ENCODE measurements at regions not wholly inside any gene's neighbourhood (a gene's known extent, or its start where the extent isn't known, plus 50 kb on each side); places are given as distances from the start of the nearest gene placed in this dataset.

DNA sequence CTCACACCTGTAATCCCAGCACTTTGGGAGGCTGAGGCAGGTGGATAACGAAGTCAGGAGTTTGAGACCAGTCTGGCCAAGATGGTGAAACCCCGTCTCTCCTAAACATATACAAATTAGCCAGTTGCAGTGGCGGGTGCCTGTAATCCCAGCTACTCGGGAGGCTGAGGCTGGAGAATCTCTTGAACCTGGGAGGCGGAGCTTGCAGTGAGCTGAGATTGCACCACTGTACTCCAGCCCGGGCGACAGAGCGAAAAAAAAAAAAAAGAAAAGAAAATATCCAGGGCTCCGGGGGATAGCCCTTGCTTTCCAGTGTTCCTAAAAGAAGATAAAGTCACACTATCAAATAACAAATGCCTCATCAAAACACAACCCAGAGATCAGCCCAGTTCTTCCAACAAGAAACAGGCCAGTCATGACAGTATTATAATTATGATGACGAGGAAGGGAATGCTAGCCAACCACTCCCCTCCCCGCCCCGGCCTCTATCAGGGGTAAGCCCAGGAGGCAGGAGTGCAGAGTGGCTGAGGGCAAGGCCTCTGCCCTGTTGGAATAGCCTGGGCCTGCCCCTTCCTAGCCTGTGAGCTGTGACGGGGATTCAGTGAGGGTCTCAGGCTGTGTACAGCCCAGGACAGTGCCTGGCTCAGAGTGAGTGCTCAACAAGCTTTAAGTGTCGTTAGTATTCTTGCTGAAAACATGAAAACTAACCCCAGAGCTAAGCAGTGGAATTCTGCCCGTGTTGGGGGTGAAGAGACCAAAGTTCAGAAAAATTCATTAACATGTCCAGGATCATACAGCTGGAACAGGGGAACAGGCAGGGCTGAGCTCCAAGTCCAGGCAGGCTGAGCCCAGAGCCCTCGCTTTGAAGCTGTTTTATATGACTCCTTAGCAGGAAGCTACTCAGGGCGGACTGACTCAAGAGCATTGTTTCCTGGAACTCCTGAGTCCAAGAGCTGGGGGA is 54.3 kb downstream of the FAM241B start:
- Histone ChIP-seq H3K27me3 (no peaks in the 10 kb centered on the region), H3K4me3 (no peak overlapping the region), H3K9me3 (no peaks in the 10 kb centered on the region), H3K27ac (peak overlapping the region; percentile 94), H3K9ac (ENCODE audit: low read depth in 2 of 2, low read length in 2 of 2) (peak overlapping the region; percentile 13 to 85), H3K4me1 (no peaks in the 10 kb centered on the region), H3K36me3 (no peaks in the 10 kb centered on the region)
- TF ChIP-seq, protein P1, sequence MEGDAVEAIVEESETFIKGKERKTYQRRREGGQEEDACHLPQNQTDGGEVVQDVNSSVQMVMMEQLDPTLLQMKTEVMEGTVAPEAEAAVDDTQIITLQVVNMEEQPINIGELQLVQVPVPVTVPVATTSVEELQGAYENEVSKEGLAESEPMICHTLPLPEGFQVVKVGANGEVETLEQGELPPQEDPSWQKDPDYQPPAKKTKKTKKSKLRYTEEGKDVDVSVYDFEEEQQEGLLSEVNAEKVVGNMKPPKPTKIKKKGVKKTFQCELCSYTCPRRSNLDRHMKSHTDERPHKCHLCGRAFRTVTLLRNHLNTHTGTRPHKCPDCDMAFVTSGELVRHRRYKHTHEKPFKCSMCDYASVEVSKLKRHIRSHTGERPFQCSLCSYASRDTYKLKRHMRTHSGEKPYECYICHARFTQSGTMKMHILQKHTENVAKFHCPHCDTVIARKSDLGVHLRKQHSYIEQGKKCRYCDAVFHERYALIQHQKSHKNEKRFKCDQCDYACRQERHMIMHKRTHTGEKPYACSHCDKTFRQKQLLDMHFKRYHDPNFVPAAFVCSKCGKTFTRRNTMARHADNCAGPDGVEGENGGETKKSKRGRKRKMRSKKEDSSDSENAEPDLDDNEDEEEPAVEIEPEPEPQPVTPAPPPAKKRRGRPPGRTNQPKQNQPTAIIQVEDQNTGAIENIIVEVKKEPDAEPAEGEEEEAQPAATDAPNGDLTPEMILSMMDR (IDR thresholded peaks at IDR 0.05): no peak
- intact Hi-C loops (cut with DNase I): no loop called here
- peak; percentile 91 for DNase-seq

DNA sequence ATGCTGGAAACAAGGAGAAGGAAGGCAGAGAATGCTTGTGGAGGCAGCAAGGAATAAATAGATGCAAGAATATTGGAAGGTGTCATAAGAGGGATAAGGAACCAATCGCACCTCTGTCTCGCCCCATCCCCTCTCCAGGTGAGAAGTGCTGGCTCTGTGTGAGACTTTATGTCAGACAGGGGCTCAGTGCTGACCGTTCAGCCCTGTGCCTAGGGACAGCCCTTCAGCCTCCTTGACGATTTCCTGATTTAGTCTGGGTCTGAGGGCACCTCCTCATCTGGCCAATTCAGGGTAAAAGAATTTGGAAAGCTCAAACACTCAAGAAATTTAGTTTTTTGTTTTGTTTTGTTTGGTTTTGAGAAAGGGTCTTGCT is 54.9 kb downstream of the FAM241B start:
- Histone ChIP-seq H3K4me1 (no peaks in the 10 kb centered on the region), H3K9me3 (no peaks in the 10 kb centered on the region), H3K27me3 (no peaks in the 10 kb centered on the region), H3K9ac (ENCODE audit: low read depth in 2 of 2, low read length in 2 of 2) (peak overlapping the region; percentile 13 to 85), H3K27ac (peak overlapping the region; percentile 94), H3K4me3 (no peak overlapping the region), H3K36me3 (no peaks in the 10 kb centered on the region)
- intact Hi-C loops (cut with DNase I): no loop called here
- no peak for DNase-seq
- TF ChIP-seq, protein P1 (IDR thresholded peaks at IDR 0.05): no peak

DNA sequence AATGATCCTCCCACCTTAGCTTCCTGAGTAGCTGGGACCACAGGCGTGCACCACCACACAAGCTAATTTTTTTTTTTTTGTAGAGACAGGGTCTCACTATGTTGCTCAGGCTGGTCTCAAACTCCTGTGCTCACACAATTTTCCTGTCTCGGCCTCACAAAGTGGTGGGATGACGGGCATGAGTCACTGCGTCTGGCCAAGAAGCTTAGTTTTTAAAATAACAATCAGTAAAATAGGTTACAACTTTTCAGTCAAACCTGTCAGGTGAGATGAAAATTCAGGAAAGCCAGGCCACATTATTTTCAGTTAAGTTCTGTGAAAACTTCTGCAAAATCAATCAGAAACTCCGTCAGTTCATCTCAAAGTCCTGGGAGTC is 55.4 kb downstream of the FAM241B start:
- Histone ChIP-seq H3K9ac (ENCODE audit: low read depth in 2 of 2, low read length in 2 of 2) (peak overlapping the region in 1 of 2 donors; percentile 85), H3K27ac (peak overlapping the region; percentile 94), H3K36me3 (no peaks in the 10 kb centered on the region), H3K4me3 (no peak overlapping the region), H3K9me3 (no peaks in the 10 kb centered on the region), H3K4me1 (no peaks in the 10 kb centered on the region), H3K27me3 (no peaks in the 10 kb centered on the region)
- DNase-seq: no peak
- TF ChIP-seq, protein P1 (IDR thresholded peaks at IDR 0.05): no peak
- intact Hi-C loops (cut with DNase I): no loop called here

DNA sequence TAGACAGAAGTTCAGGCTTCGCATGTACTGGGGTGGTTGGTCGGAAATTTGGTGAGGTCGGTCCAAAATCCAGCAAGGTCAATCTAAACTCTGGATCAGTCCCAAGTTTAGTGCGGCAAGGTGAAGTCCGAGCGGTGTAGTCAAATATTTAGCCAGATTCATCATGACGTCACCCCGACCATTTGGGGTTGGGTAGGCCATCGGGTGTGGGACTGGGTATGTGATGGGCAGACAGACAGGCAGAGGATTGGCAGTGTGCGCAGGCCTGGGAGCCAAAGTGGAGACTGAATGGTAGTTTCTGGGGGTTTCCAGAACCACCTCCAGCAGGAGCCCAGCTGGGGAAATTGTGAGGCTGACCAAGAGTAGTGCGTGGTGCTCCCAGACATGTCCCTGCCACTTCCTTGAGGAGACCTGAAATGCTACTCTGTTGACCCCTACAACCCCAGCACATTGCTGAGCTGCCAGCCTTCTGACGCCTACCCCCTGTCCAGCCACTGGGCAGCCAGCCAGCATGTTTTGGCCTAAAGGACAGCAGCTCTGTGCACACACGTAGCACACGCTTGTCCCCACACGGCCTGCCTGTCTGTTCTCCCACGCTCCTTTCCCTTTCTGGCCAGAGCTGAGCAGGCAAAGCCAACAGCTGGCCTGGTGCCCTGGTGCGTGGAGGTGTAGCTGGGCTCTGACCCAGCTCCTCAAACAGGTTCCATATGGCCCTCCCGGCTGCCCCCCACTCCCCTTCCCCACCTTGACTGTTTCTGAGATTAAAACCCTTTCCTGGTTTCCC is 55.9 kb downstream of the FAM241B start:
- Histone ChIP-seq H3K4me1 (no peaks in the 10 kb centered on the region), H3K27ac (peak overlapping the region; percentile 94), H3K9ac (ENCODE audit: low read depth in 2 of 2, low read length in 2 of 2) (no peak overlapping the region), H3K4me3 (no peak overlapping the region), H3K36me3 (no peaks in the 10 kb centered on the region), H3K27me3 (no peaks in the 10 kb centered on the region), H3K9me3 (no peaks in the 10 kb centered on the region)
- TF ChIP-seq, protein P1 (IDR thresholded peaks at IDR 0.05): no peak
- intact Hi-C loops (cut with DNase I): no loop called here
- peak; percentile 34 for DNase-seq

DNA sequence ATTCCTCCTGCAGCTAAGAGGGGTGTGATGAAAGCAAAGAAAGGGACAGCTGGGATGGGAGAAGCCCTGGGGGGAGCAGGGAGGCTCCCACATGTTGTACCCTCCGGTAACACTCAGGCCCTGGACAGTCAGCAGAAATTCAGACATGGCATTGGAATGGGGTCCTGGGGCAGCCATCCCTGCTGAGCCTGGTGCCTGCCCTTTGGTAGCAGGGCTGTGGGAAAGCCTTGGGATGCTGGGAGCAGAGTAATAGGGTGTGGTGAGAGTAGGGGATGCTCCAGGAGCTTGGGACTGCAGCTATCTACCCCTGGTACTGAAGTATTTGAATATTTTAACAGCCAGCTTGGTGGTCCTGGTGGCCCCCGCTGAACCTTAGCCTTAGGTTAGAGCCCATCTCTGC is 56.8 kb downstream of the FAM241B start:
- intact Hi-C loops (cut with DNase I): no loop called here
- Histone ChIP-seq H3K4me3 (no peak overlapping the region), H3K27ac (no peak overlapping the region), H3K4me1 (no peaks in the 10 kb centered on the region), H3K9ac (ENCODE audit: low read depth in 2 of 2, low read length in 2 of 2) (no peak overlapping the region), H3K27me3 (no peaks in the 10 kb centered on the region), H3K9me3 (no peaks in the 10 kb centered on the region), H3K36me3 (no peaks in the 10 kb centered on the region)
- TF ChIP-seq, protein P1 (IDR thresholded peaks at IDR 0.05): no peak
- DNase-seq: no peak

Data from colonic mucosa (tissue), 4 donors.